B cell (primary cell): ENCODE measurements at regions not wholly inside any gene's neighbourhood (a gene's known extent, or its start where the extent isn't known, plus 50 kb on each side); places are given as distances from the start of the nearest gene placed in this dataset.

ENCODE experiments used
- ATAC-seq: fragments of 200-7000 bp; cut with Tn5 transposase; one replicate; pipeline ENCODE4 v1.10.0; 2021; ENCODE audit warnings: low read depth, mild to moderate bottlenecking, moderate number of reproducible peaks, moderate library complexity
- CTCF ChIA-PET: fragments of 350-600 bp; sonication (Branson Sonifier 250); formaldehyde crosslinking; loops from one replicate; lab custom pipeline; 2021; ENCODE audit warnings: antibody characterized with exemption, inconsistent platforms; lab: Charles Lee
- POLR2A ChIA-PET: fragments of 350-600 bp; sonication (Branson Sonifier 250); formaldehyde crosslinking; loops from one replicate; lab custom pipeline; 2021; ENCODE audit warnings: antibody characterized with exemption; lab: Charles Lee
- DNase-seq: peaks from one replicate; pipeline ENCODE4 v3.0.0; 2013
- H2AFZ ChIP-seq: 2 replicates; pipeline ENCODE4 v1.6.1; 2012; ENCODE audit warnings: mild to moderate bottlenecking, low read depth, low read length; ENCODE audit not compliant: insufficient read depth, poor library complexity, severe bottlenecking
- H3K27ac ChIP-seq, 2 donors: 1 replicate in 1 of 2; 2 replicates in 1 of 2; pipeline ENCODE4 v1.5.1; 2012 to 2013; ENCODE audit warnings: low read length in 2 of 2, mild to moderate bottlenecking in 2 of 2, moderate library complexity in 1 of 2
- H3K27me3 ChIP-seq, 4 experiments: fragments of 200-600 bp in 1 of 4; sonication (generic) in 1 of 4; replicated peaks in 1 of 4; 1 replicate in 2 of 4; 2 replicates in 2 of 4; pipeline versions ENCODE4 v1.6.1 to v1.7.0; 2013 to 2016; ENCODE audit warnings: low read length in 3 of 4, mild to moderate bottlenecking in 2 of 4, mixed read lengths in 1 of 4, moderate library complexity in 1 of 4; ENCODE audit not compliant: insufficient read depth in 4 of 4, control insufficient read depth in 3 of 4; ENCODE audit errors: control extremely low read depth in 1 of 4
- H3K36me3 ChIP-seq, 2 experiments: replicated peaks in 1 of 2; 1 replicate in 1 of 2; 2 replicates in 1 of 2; pipeline versions ENCODE4 v1.6.1 to v1.7.1; 2013; ENCODE audit warnings: low read length in 1 of 2; ENCODE audit not compliant: insufficient read depth in 2 of 2, control insufficient read depth in 1 of 2; ENCODE audit errors: control extremely low read depth in 1 of 2, extremely low read depth in 1 of 2
- H3K4me1 ChIP-seq, 2 donors: fragments of 200-600 bp in 1 of 2; sonication (generic) in 1 of 2; 1 replicate in 1 of 2; 2 replicates in 1 of 2; pipeline versions ENCODE4 v1.5.1 to v1.6.1; 2013 to 2017; ENCODE audit warnings: low read length in 2 of 2; ENCODE audit not compliant: control insufficient read depth in 2 of 2, insufficient read depth in 2 of 2
- H3K4me2 ChIP-seq: replicated peaks from 2 replicates; pipeline ENCODE3; 2012; ENCODE audit warnings: mild to moderate bottlenecking, low read depth, low read length; ENCODE audit not compliant: poor library complexity, severe bottlenecking
- H3K4me3 ChIP-seq, 5 experiments: fragments of 200-600 bp in 1 of 5; sonication (generic) in 1 of 5; 1 replicate in 3 of 5; 2 replicates in 2 of 5; pipeline versions ENCODE4 v1.5.1 to v1.7.0; 2011 to 2016; ENCODE audit warnings: low read length in 4 of 5, mild to moderate bottlenecking in 4 of 5, low read depth in 2 of 5, control low read depth in 1 of 5, moderate library complexity in 1 of 5; ENCODE audit not compliant: insufficient read depth in 1 of 5; ENCODE audit errors: control extremely low read depth in 1 of 5, extremely low read depth in 1 of 5
- H3K79me2 ChIP-seq: fragments of 200-600 bp; sonication (generic); one replicate; pipeline ENCODE4 v1.6.0; 2016; ENCODE audit warnings: low read length; ENCODE audit not compliant: control insufficient read depth, insufficient read depth
- H3K9ac ChIP-seq: fragments of 200-600 bp; sonication (generic); 2 replicates; pipeline ENCODE4 v1.6.1; 2017; ENCODE audit warnings: mild to moderate bottlenecking, low read length, moderate library complexity
- H3K9me3 ChIP-seq, 3 donors: one replicate each; pipeline versions ENCODE4 v1.6.1 to v1.7.1; 2013; ENCODE audit warnings: low read length in 2 of 3; ENCODE audit not compliant: control insufficient read depth in 2 of 3, insufficient read depth in 1 of 3; ENCODE audit errors: control extremely low read depth in 1 of 3
- H4K20me1 ChIP-seq: 2 replicates; pipeline ENCODE4 v1.6.0; 2012; ENCODE audit warnings: mild to moderate bottlenecking, low read length; ENCODE audit not compliant: insufficient read depth, control insufficient read depth, poor library complexity, severe bottlenecking
- H3K27ac Mint-ChIP-seq: one replicate; pipeline ENCODE4 v1.8.0; 2021; ENCODE audit warnings: mixed read lengths
- H3K27me3 Mint-ChIP-seq: one replicate; pipeline ENCODE4 v1.8.0; 2021; ENCODE audit warnings: mixed read lengths
- H3K4me1 Mint-ChIP-seq: one replicate; pipeline ENCODE4 v1.8.0; 2021; ENCODE audit warnings: mixed read lengths
- H3K4me3 Mint-ChIP-seq: one replicate; pipeline ENCODE4 v1.8.0; 2021; ENCODE audit warnings: mixed read lengths
- H3K9me3 Mint-ChIP-seq: one replicate; pipeline ENCODE4 v1.8.0; 2022; ENCODE audit warnings: mixed read lengths; ENCODE audit not compliant: insufficient read depth
- EZH2 ChIP-seq: IDR thresholded peaks from 2 replicates; pipeline ENCODE4 v1.6.1; 2012; ENCODE audit warnings: borderline replicate concordance, low read depth, mild to moderate bottlenecking, moderate library complexity, low read length; ENCODE audit not compliant: insufficient read depth, poor library complexity, severe bottlenecking
- WGBS: methylation state at CpG from one replicate; pipeline ENCODE4 v1.1.5; 2013; ENCODE audit warnings: missing lambda C conversion rate; ENCODE audit not compliant: insufficient coverage; 5-methylcytosine and 5-hydroxymethylcytosine counted together
- intact Hi-C: fragments of 100-400 bp; cut with micrococcal nuclease; formaldehyde crosslinking; loops from one replicate; pipeline ENCODE4 v1.10.0; 2022
- TF ChIP-seq, protein P1 (sequence below): fragments of 200-600 bp; IDR thresholded peaks from one replicate; pipeline ENCODE4 v1.8.0; 2022; ENCODE audit warnings: antibody characterized with exemption, mild to moderate bottlenecking

DNA sequence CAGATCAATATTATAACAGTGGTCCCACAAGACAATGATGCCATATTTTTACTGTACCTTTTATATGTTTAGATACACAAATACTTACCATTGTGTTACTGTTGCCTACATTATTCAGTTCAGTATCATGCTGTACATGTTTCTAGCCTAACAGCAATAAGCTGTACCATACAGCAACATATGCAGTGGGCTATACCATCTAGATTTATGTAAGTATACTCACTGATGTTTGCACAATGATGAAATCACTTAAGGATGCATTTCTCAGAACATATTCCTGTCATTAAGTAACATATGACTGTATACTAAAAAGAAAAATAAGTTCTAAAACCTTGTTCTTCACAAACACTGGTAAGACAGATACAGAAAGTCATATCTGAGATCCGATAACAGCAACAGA, 468.6 kb upstream of the SEMA3A start:
- no peaks in the 10 kb centered on the region for H3K9me3 Mint-ChIP-seq
- Histone ChIP-seq H3K27me3 (no peaks in the 10 kb centered on the region), H3K36me3 (no peaks in the 10 kb centered on the region), H4K20me1 (no peaks in the 10 kb centered on the region), H3K4me1 (no peaks in the 10 kb centered on the region), H3K9me3 (no peaks in the 10 kb centered on the region), H3K27ac (no peak overlapping the region), H3K4me3 (no peak overlapping the region), H3K9ac (no peak overlapping the region), H2AFZ (no peak overlapping the region), H3K4me2 (no peak overlapping the region), H3K79me2 (no peaks in the 10 kb centered on the region)
- H3K27me3 Mint-ChIP-seq: no peaks in the 10 kb centered on the region
- no peak overlapping the region for H3K4me3 Mint-ChIP-seq
- ChIA-PET CTCF (no interaction called here), POLR2A (no interaction called here)
- TF ChIP-seq, protein P1, sequence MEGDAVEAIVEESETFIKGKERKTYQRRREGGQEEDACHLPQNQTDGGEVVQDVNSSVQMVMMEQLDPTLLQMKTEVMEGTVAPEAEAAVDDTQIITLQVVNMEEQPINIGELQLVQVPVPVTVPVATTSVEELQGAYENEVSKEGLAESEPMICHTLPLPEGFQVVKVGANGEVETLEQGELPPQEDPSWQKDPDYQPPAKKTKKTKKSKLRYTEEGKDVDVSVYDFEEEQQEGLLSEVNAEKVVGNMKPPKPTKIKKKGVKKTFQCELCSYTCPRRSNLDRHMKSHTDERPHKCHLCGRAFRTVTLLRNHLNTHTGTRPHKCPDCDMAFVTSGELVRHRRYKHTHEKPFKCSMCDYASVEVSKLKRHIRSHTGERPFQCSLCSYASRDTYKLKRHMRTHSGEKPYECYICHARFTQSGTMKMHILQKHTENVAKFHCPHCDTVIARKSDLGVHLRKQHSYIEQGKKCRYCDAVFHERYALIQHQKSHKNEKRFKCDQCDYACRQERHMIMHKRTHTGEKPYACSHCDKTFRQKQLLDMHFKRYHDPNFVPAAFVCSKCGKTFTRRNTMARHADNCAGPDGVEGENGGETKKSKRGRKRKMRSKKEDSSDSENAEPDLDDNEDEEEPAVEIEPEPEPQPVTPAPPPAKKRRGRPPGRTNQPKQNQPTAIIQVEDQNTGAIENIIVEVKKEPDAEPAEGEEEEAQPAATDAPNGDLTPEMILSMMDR: no peak
- no peak for TF ChIP-seq EZH2
- DNase-seq (no peak), ATAC-seq (no peak)
- WGBS: no CpG with 5 or more reads among the region's 1 CpG
- no peaks in the 10 kb centered on the region for H3K4me1 Mint-ChIP-seq
- H3K27ac Mint-ChIP-seq: no peak overlapping the region
- intact Hi-C loops: no loop called here

DNA sequence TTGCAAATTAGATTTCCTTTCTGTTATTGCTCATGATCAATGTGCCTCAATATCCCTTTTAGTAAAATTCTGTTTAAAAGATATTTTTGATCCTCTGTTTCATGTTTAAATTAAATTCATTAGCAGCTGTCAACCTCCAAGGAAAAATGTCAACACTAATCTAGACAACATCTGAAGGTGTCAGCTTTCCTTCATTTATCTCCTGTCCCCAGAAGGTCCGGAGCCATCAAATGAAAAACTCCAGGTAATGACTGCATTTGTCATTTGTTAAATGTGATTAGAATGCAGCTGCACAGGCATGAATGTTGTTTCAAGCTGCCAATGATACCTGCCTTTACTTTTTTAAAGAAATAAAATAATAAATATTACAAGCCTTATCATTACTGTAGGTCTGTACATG, 463.7 kb upstream of the SEMA3A start:
- no peak for TF ChIP-seq EZH2
- TF ChIP-seq, protein P1: no peak
- Histone ChIP-seq H2AFZ (no peak overlapping the region), H4K20me1 (no peaks in the 10 kb centered on the region), H3K4me1 (no peaks in the 10 kb centered on the region), H3K4me3 (no peak overlapping the region), H3K36me3 (no peaks in the 10 kb centered on the region), H3K27me3 (no peaks in the 10 kb centered on the region), H3K79me2 (no peaks in the 10 kb centered on the region), H3K9ac (no peak overlapping the region), H3K9me3 (no peaks in the 10 kb centered on the region), H3K4me2 (no peak overlapping the region), H3K27ac (no peak overlapping the region)
- WGBS: no CpG with 5 or more reads among the region's 1 CpG
- ChIA-PET CTCF (no interaction called here), POLR2A (no interaction called here)
- H3K4me1 Mint-ChIP-seq: no peaks in the 10 kb centered on the region
- DNase-seq (no peak), ATAC-seq (no peak)
- no peak overlapping the region for H3K4me3 Mint-ChIP-seq
- H3K27me3 Mint-ChIP-seq: no peaks in the 10 kb centered on the region
- no peak overlapping the region for H3K27ac Mint-ChIP-seq
- intact Hi-C loops: no loop called here
- no peaks in the 10 kb centered on the region for H3K9me3 Mint-ChIP-seq
